ENCODE measurements at regions not wholly inside any gene's neighbourhood (a gene's known extent, or its start where the extent isn't known, plus 50 kb on each side); places are given as distances from the start of the nearest gene placed in this dataset.

GRCh38 chr15:57823325-57823882 is 116.9 kb downstream of the POLR2M start:
- peak; percentile 86 to 93 for DNase-seq

- no peak for DNase-seq
These were observed 117.7 kb downstream of the POLR2M start for GRCh38 chr15:57824186-57824585.

DNA sequence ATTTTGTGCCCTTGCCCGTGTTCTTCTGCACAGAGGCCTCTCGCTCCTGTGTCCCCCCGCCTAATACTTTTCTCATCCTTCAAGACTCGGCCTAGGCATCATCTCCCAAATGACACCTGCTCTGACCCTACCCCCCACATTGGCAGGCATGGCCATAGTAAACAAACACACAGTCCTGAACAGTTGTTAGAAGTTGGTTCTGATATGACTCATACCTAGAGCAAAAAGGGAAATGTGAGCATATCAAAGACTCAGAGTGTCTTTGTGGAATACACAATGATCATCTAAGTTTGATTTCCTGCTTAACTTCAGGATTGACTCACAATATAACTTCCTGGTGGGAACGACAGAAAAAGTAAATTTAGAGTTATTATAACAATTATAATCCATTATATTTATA is 120.5 kb downstream of the POLR2M start:
- DNase-seq: no peak

- DNase-seq: peak; percentile 65 to 72
These were observed 121.5 kb downstream of the POLR2M start for GRCh38 chr15:57827971-57828370.

DNA sequence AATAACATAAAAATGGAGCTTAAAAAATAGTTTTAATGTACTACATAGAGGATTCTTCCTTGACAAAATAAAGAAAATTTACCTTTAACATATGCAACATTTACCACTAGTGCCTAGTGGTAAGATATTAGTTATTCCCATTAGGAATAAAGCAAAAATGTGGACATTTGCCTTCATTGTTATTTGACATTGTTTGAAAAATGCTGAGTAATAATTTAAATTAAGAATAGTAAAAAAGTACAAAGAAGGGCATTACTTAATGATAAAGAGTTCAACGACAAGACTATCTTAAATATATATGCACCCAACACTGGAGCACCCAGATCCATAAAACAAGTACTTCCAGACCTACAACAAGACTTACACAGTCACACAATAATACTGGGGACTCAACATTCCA is 125.7 kb downstream of the POLR2M start:
- DNase-seq: no peak

DNA sequence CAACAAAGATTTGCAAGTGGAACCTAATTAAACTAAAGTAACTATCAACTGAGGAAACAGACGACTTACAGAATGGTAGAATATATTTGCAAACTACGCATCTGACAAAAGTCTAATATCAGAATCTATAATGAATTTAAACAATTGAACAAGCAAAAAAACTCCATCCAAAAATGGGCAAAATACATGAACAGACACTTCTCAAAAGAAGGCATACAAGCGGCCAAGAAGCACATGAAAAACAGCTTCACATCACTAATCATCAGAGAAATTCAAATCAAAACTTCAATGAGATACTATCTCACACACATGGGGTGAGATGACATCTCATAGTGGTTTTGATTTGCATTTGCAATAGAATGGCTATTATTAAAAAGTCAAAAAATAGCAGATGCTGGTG is 128.6 kb downstream of the POLR2M start:
- DNase-seq: no peak

GRCh38 chr15:57849317-57849716 is 142.8 kb downstream of the POLR2M start:
- no peak for DNase-seq

- peak; percentile 17 to 24 for DNase-seq
These were observed 148.0 kb downstream of the POLR2M start for GRCh38 chr15:57854531-57854930.

DNA sequence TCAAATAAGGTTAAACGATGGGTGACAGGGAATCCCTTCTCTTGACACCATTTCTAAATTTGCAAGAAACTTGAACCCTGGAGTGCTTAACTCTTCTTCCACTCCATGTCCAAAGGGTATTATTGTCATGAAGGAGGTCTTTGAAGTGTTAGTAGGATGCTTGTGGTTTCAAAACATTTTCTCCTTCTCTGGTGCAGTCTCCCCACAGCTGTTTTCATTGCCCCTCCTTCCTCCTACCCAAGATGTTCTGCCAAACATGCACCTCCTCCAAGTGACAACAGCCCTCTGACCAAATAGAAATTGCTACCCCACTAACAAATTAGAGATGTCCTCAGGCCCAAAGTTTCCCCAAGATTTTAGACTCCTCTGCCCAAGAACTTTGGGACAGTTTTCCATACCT is 151.4 kb downstream of the POLR2M start:
- DNase-seq: no peak

- DNase-seq: no peak
These were observed 152.7 kb downstream of the POLR2M start for GRCh38 chr15:57859130-57859685.

GRCh38 chr15:57861034-57861638 is 154.6 kb downstream of the POLR2M start:
- DNase-seq: peak; percentile 41 to 58

GRCh38 chr15:57861815-57862586 is 155.5 kb downstream of the POLR2M start:
- DNase-seq: no peak

- DNase-seq: no peak
These were observed 156.2 kb downstream of the POLR2M start for GRCh38 chr15:57862761-57863160.

DNA sequence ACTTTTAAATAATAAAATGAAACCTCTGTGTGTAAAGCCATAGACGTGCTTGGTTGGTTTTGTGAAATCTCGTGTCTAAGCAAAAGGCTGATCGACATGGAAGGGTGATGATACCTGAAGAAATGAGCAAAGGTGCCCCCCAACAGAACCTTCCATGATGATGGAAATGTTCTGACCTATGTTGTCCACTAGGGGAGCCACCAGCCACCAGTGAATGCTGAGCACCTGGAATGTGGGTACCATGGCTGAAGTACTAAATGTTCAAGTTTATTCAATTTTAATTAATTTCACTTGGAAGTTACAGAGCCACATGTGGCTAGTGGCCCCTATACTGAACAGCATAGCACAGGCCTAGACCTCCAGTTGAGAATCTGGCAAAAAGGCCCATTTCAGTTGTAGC is 158.8 kb downstream of the POLR2M start:
- DNase-seq: no peak

GRCh38 chr15:57866149-57866736 is 159.7 kb downstream of the POLR2M start:
- peak in 1 of 2 donors; percentile 23 for DNase-seq

DNA sequence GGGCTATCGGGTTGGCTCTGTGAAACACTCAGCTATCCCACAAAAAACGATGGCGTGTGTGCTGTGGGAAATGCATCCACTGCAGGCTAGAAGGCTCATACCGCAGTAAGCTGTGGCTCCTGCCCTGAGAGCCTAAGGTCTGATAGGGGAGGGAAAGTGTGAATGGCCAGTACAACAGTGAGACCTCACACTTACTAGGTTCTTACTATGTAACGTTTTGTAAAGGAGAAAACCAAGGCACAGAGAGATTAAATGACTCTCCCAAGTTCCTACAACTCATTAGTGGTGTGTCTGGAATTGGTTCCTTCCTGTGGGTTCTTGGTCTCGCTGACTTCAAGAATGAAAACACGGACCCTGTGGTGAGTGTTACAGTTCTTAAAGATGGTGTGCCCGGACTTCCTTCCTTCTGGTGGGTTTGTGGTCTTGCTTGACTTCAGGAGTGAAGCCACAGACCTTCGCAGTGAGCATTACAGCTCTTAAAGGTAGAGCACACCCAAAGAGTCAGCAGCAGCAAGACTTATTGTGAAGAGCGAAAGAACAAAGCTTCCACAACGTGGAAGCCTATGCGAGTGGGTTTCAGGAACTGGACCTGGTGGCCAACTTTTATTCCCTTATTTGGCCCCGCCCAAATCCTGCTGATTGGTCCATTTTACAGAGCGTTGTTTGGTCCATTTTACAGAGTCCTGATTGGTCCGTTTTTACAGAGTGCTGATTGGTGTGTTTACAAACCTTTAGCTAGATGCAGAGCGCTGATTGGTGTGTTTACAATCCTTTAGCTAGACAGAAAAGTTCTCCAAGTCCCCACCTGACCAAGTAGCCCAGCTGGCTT is 161.7 kb downstream of the POLR2M start:
- DNase-seq: no peak

GRCh38 chr15:57870667-57871066 is 164.2 kb downstream of the POLR2M start:
- no peak for DNase-seq

- DNase-seq: no peak
These were observed 165.9 kb downstream of the POLR2M start for GRCh38 chr15:57872281-57873030.

- no peak for DNase-seq
These were observed 167.2 kb downstream of the POLR2M start for GRCh38 chr15:57873564-57874209.

DNA sequence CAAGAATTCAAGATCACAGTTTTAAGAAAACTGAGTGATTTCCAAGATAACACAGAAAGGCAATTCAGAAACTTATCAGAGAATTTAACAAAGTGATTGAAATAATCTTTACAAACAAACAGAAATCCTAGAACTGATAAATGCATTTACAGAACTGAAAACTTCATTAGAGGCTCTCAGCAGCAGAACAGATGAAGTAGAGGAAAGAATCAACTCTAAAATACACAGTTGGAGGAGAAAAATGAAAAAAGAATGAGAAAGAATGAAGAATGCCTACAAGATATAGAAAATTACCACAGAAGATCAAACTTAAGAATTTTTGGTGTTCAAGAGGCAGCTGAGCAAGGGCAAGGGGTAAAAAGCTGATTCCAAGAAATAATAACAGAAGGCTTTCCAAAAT is 168.8 kb downstream of the POLR2M start:
- DNase-seq: no peak
